VCaP (cell line): ENCODE measurements at regions not wholly inside any gene's neighbourhood (a gene's known extent, or its start where the extent isn't known, plus 50 kb on each side); places are given as distances from the start of the nearest gene placed in this dataset.
"Not testable (repeated sequence)": the region's sequence is repeated elsewhere in the genome, so short reads cannot be mapped to it uniquely, and the experiment has no call there.

Experiments used
- H3K27ac ChIP-seq: fragments of 450-650 bp; 2 replicates; pipeline ENCODE4 v1.5.1; 2017
- TF ChIP-seq, protein P1 (sequence below): fragments of 450-650 bp; conservative IDR thresholded peaks from 2 replicates; pipeline ENCODE4 v1.5.1; 2017; ENCODE audit warnings: mild to moderate bottlenecking, moderate library complexity

DNA sequence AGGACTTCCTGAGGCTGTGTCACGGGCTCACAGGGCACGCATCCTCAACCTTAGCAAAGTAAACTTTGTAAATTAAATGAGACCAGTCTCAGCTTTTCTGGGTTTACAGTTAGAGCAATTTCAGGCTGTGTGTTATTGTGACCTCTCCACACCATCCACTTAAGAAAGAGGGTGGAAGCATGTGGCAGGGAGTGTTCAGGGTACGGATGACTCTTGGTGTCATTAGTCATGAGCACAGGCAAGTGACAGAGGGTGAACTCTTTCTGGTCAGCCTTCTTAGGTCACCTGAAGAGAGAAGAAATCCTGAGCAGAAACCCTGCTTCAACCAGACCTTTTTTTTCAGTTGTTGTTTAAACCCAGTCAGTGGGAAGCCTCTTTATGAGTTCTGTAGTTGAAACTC, 207.9 kb downstream of the ICOS start:
- TF ChIP-seq, protein P1, sequence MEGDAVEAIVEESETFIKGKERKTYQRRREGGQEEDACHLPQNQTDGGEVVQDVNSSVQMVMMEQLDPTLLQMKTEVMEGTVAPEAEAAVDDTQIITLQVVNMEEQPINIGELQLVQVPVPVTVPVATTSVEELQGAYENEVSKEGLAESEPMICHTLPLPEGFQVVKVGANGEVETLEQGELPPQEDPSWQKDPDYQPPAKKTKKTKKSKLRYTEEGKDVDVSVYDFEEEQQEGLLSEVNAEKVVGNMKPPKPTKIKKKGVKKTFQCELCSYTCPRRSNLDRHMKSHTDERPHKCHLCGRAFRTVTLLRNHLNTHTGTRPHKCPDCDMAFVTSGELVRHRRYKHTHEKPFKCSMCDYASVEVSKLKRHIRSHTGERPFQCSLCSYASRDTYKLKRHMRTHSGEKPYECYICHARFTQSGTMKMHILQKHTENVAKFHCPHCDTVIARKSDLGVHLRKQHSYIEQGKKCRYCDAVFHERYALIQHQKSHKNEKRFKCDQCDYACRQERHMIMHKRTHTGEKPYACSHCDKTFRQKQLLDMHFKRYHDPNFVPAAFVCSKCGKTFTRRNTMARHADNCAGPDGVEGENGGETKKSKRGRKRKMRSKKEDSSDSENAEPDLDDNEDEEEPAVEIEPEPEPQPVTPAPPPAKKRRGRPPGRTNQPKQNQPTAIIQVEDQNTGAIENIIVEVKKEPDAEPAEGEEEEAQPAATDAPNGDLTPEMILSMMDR, result no peak
- H3K27ac ChIP-seq, result no peak overlapping the region

DNA sequence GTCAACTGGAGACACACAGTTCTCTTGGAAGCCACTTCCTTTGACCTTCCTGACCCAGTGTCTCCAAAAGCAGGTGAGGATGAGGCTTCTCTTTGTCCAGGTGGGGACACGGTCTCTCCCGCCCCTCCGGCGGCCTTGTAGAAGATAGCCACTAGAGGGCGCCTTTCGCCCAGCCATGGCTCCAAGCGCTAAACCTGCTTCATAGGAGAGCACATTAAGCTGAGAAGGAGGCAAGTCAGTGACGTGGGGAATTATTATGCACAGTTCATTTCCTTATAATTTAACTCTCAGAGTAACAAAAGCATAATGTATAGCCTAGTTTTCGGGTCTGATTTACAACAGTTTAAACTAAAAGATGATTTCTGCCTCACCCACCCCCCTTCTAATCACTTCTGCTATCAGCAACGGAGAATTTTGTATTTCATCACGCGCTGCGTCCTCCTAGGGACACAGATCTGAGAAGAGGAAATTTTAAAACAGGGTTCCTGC, 208.7 kb downstream of the ICOS start:
- peak overlapping the region; percentile 12; the same call in 1 of the 2 replicates for H3K27ac ChIP-seq
- TF ChIP-seq, protein P1, result peak; percentile 90

DNA sequence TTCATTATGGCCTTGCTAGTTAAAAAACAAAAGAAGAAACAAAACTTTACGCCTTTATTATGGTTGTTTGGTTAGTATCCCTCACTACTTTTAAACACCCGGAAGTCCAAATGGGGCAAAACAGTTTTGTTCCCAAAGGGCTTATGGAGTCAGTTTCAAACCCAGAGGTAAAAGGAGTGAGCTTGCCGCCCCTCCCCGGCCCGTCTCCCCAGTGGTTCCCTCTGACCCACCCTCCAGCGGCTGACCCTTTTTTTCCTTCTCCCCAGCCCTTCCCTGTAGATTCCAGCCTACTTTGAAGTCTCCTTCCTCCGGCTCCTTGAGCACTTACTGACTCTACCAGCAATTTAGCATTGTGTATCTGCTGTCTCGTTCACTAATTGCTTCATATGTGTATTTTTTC, 209.2 kb downstream of the ICOS start:
- TF ChIP-seq, protein P1, result no peak
- H3K27ac ChIP-seq, result peak overlapping the region; percentile 12; the same call in 1 of the 2 replicates

DNA sequence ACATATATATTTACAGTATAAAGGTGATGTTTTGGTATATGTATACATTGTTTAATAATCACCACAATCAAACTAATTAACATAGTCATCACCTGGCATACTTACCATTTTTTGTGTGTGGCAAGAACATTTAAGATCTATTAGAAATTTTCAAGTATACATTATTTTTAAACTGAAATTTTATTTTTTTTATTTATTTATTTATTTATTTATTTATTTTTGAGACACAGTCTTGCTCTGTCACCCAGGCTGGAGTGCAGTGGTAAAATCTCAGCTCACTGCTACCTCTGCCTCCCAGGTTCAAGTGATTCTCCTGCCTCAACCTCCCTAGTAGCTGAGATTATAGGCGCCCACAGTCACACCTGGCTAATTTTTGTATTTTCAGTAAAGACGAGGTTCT, 210.5 kb downstream of the ICOS start:
- not testable (repeated sequence) for H3K27ac ChIP-seq

DNA sequence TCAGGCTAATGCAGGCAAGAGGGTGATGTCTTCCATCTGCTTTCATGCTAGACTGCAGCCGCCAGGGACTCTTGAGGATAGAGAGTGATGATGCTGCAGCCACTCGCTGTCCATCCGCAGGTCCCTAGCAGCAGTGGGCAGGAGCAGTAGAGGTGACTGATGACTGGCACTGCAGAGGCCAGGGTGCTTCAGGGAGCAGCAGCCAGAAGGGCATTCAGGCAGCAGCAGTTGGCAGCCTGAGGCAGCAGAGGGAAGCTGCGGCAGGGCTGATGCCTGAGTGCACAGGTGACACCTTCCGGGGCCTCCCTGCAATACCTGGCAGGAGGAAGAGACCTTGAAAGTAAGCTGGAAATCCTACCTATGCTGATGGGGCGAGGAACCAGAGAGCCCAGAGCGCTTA, 214.2 kb downstream of the ICOS start:
- no peak overlapping the region for H3K27ac ChIP-seq
- TF ChIP-seq, protein P1, result no peak

DNA sequence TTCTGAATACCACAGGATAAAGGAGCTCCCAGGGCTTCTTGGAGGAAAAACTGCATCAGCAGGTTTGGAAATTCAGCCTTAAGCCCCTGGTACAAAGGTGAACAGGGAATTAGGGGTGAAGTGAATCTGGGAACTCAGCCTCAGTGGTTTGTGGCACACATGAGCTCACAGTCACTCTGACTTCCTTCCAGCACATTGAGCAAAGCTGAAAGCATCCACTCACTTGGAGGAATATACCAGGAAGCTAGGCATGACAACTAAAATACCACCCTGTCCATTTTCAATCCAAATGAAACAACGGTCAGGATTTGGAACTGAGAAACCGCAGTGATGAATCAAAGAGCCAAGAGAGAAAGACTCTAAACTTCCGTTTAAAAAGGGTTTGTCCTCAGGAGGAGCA, 216.1 kb downstream of the ICOS start:
- TF ChIP-seq, protein P1, result no peak
- H3K27ac ChIP-seq, result no peak overlapping the region

DNA sequence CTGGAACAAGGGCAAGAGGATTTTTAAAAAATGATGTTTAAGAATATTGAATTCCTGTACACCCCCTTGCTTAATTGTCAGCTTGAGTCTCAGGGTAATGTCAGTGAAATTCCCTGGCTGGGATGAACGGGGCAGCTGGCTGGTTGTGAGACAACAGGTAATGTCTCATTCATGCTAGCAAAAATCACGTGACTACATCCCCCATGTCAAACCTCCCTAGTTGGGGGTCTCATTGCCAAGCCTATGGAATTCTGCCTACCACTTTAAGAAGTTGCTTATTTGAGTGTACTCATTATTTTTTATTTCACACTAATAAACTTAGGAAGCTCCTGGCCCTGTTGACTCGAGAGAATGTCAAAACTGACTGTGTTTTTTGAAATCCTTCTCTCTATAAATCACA, 218.3 kb downstream of the ICOS start:
- TF ChIP-seq, protein P1, result no peak
- no peak overlapping the region for H3K27ac ChIP-seq

DNA sequence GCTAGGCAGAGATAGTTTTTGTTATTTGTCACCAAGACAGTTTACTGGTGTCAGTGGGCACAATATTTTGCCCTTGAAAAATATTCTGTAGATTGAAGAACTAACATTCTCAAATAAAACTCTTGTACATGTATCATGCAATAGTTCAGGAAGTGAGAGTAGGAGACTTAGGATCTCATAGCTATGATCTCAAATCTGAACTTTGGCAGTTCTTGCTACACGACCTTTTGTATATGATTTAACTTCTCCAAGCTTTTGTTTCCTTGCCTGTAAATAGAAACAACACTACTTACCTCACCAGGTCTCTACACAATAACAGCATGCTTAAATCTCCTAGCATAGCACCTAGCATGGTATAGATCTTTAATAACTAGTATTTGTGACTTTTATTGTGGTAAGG, 219.9 kb downstream of the ICOS start:
- TF ChIP-seq, protein P1, result no peak
- no peak overlapping the region for H3K27ac ChIP-seq
